ENCODE measurements at regions not wholly inside any gene's neighbourhood (a gene's known extent, or its start where the extent isn't known, plus 50 kb on each side); places are given as distances from the start of the nearest gene placed in this dataset.

GRCh38 chr15:98390946-98391530, 257.3 kb upstream of the IGF1R start:
- no peak for FAIRE-seq
- POLR2A ChIA-PET, result no interaction called here

More at GRCh38 chr15:98390946-98391530, 257.3 kb upstream of the IGF1R start:
- no TSS peak for BruUV-seq (replicated peaks)
- no peaks in the 10 kb centered on the region for H3K27me3 ChIP-seq (ENCODE audit: control insufficient read depth in 2 of 2, insufficient read depth in 2 of 2, low read length in 2 of 2)
- H3K9me3 ChIP-seq (replicated peaks; ENCODE audit: control insufficient read depth, insufficient read depth, low read length), result no peaks in the 10 kb centered on the region
- H3K79me2 ChIP-seq (ENCODE audit: control insufficient read depth, insufficient read depth, low read length), result no peaks in the 10 kb centered on the region
- H3K27ac ChIP-seq (ENCODE audit: insufficient read depth, low read depth, low read length), result no peak overlapping the region
- CTCF ChIA-PET, result no interaction called here
- no peak overlapping the region for H3K4me2 ChIP-seq (ENCODE audit: insufficient read depth, low read length)
- intact Hi-C loops (cut with micrococcal nuclease), result no loop called here
- DNase-seq (ENCODE audit: low read depth, low spot score), result no peak
- no peak overlapping the region for H2AFZ ChIP-seq (ENCODE audit: low read depth, low read length)
- H3K4me1 ChIP-seq (ENCODE audit: control insufficient read depth, extremely low read depth, insufficient read depth, low read length), result no peaks in the 10 kb centered on the region
- H4K20me1 ChIP-seq (replicated peaks; ENCODE audit: control insufficient read depth, extremely low read depth, insufficient read depth, low read length), result no peaks in the 10 kb centered on the region
- H3K4me3 ChIP-seq (replicated peaks in 1 of 3; ENCODE audit: insufficient read depth in 1 of 3, low read depth in 1 of 3, low read length in 3 of 3), result no peak overlapping the region
- no peak overlapping the region for H3K9ac ChIP-seq (replicated peaks; ENCODE audit: extremely low read depth, insufficient read depth, low read length)
- dilution Hi-C loops (cut with MboI; ENCODE audit: extremely low pct_ligation_motif_present, low sequenced_read_pairs), result no loop called here
- TF ChIP-seq MYC (IDR thresholded peaks at IDR 0.05; ENCODE audit: low read depth, low read length), result no peak
- no peak for TF ChIP-seq CTCF (IDR thresholded peaks at IDR 0.05; ENCODE audit: extremely low read depth in 1 of 2, insufficient read depth in 1 of 2, low read depth in 1 of 2, low read length in 2 of 2)
- TF ChIP-seq JUN (IDR thresholded peaks at IDR 0.05; ENCODE audit: borderline replicate concordance, insufficient read depth, insufficient read length, low read depth), result no peak
- TF ChIP-seq MAX (IDR thresholded peaks at IDR 0.05; ENCODE audit: insufficient read depth, insufficient read length), result no peak
- TF ChIP-seq POLR2A (IDR thresholded peaks at IDR 0.05; ENCODE audit: low read depth, low read length), result no peak
- TF ChIP-seq GATA2 (IDR thresholded peaks at IDR 0.05; ENCODE audit: insufficient read depth, insufficient read length, low read depth, low read length), result no peak
- TF ChIP-seq POLR2AphosphoS5 (IDR thresholded peaks at IDR 0.05; ENCODE audit: insufficient read depth, low read depth, low read length), result no peak
- TF ChIP-seq EZH2 (IDR thresholded peaks at IDR 0.05; ENCODE audit: borderline replicate concordance, low read depth, low read length, severe bottlenecking), result no peak
- TF ChIP-seq FOS (IDR thresholded peaks at IDR 0.05; ENCODE audit: borderline replicate concordance, insufficient read depth, low read length), result no peak
- H3K9me1 ChIP-seq (replicated peaks; ENCODE audit: control insufficient read depth, extremely low read depth, insufficient read depth, low read length), result no peaks in the 10 kb centered on the region
- H3K36me3 ChIP-seq (ENCODE audit: control insufficient read depth in 2 of 2, extremely low read depth in 1 of 2, insufficient read depth in 2 of 2, low read length in 2 of 2), result no peaks in the 10 kb centered on the region
